ENCODE measurements at regions not wholly inside any gene's neighbourhood (a gene's known extent, or its start where the extent isn't known, plus 50 kb on each side); places are given as distances from the start of the nearest gene placed in this dataset.

- TF ChIP-seq CTCF (IDR thresholded peaks at IDR 0.05) = no peak
- Histone ChIP-seq H3K9me3 (no peaks in the 10 kb centered on the region), H3K4me1 (replicated peaks) (no peaks in the 10 kb centered on the region), H3K36me3 (no peaks in the 10 kb centered on the region), H3K4me3 (no peak overlapping the region), H3K27me3 (replicated peaks; ENCODE audit: insufficient read depth) (no peaks in the 10 kb centered on the region), H3K27ac (no peak overlapping the region)
- intact Hi-C loops (cut with DNase I) = no loop called here
- no peak for DNase-seq (ENCODE audit: low spot score)
- 8% methylated on average over 1 of the region's 1 CpG for WGBS
These were observed 630.3 kb upstream of the KLHL4 start for GRCh38 chrX:86887341-86887740.

- WGBS = 92% methylated on average over 2 of the region's 2 CpGs
- no peak for TF ChIP-seq POLR2A (IDR thresholded peaks at IDR 0.05)
- TF ChIP-seq CTCF (IDR thresholded peaks at IDR 0.05) = no peak
- TF ChIP-seq POLR2AphosphoS5 (IDR thresholded peaks at IDR 0.05) = no peak
- no peak overlapping the region for H3K27ac ChIP-seq
- DNase-seq (ENCODE audit: low spot score) = no peak
- no peak overlapping the region for H3K4me3 ChIP-seq
- H3K4me1 ChIP-seq (replicated peaks) = no peaks in the 10 kb centered on the region
- no peaks in the 10 kb centered on the region for H3K9me3 ChIP-seq
- H3K27me3 ChIP-seq (replicated peaks; ENCODE audit: insufficient read depth) = no peaks in the 10 kb centered on the region
- intact Hi-C loops (cut with DNase I) = no loop called here
- no peaks in the 10 kb centered on the region for H3K36me3 ChIP-seq
These were observed 607.6 kb upstream of the KLHL4 start for GRCh38 chrX:86910027-86910426.

- no peaks in the 10 kb centered on the region for H3K36me3 ChIP-seq
- WGBS = 93% methylated on average over 4 of the region's 4 CpGs
- no peak overlapping the region for H3K27ac ChIP-seq
- no peak for DNase-seq (ENCODE audit: low spot score)
- no peaks in the 10 kb centered on the region for H3K9me3 ChIP-seq
- intact Hi-C loops (cut with DNase I) = no loop called here
- TF ChIP-seq CTCF (IDR thresholded peaks at IDR 0.05) (no peak), POLR2AphosphoS5 (IDR thresholded peaks at IDR 0.05) (no peak), POLR2A (IDR thresholded peaks at IDR 0.05) (no peak)
- H3K4me1 ChIP-seq (replicated peaks) = no peaks in the 10 kb centered on the region
- H3K27me3 ChIP-seq (replicated peaks; ENCODE audit: insufficient read depth) = no peaks in the 10 kb centered on the region
- H3K4me3 ChIP-seq = no peak overlapping the region
These were observed 606.8 kb upstream of the KLHL4 start for GRCh38 chrX:86910602-86911311.

- no peak for DNase-seq (ENCODE audit: low spot score)
- Histone ChIP-seq H3K36me3 (no peaks in the 10 kb centered on the region), H3K9me3 (no peaks in the 10 kb centered on the region), H3K27ac (no peak overlapping the region), H3K4me3 (no peak overlapping the region), H3K27me3 (replicated peaks; ENCODE audit: insufficient read depth) (no peaks in the 10 kb centered on the region), H3K4me1 (replicated peaks) (no peaks in the 10 kb centered on the region)
- 76% methylated on average over 1 of the region's 1 CpG for WGBS
- TF ChIP-seq POLR2A (IDR thresholded peaks at IDR 0.05) (no peak), CTCF (IDR thresholded peaks at IDR 0.05) (no peak), POLR2AphosphoS5 (IDR thresholded peaks at IDR 0.05) (no peak)
- intact Hi-C loops (cut with DNase I) = no loop called here
These were observed 603.0 kb upstream of the KLHL4 start for GRCh38 chrX:86914569-86914968.

- intact Hi-C loops (cut with DNase I) = no loop called here
- Histone ChIP-seq H3K9me3 (no peaks in the 10 kb centered on the region), H3K36me3 (no peaks in the 10 kb centered on the region), H3K4me3 (no peak overlapping the region), H3K4me1 (replicated peaks) (no peaks in the 10 kb centered on the region), H3K27me3 (replicated peaks; ENCODE audit: insufficient read depth) (no peaks in the 10 kb centered on the region), H3K27ac (no peak overlapping the region)
- TF ChIP-seq POLR2A (IDR thresholded peaks at IDR 0.05) = no peak
- DNase-seq (ENCODE audit: low spot score) = no peak
- WGBS = 68% methylated on average over 2 of the region's 2 CpGs
These were observed 599.6 kb upstream of the KLHL4 start for GRCh38 chrX:86917959-86918358.

All from prostate gland (tissue), 2 donors.